GM19455 (cell line): ENCODE measurements at regions not wholly inside any gene's neighbourhood (a gene's known extent, or its start where the extent isn't known, plus 50 kb on each side); places are given as distances from the start of the nearest gene placed in this dataset.
A peak's percentile ranks its signal among the peaks of the same experiment; 100 is the strongest.
"Not testable (repeated sequence)": the region's sequence is repeated elsewhere in the genome, so short reads cannot be mapped to it uniquely, and the experiment has no call there.

Experiments
- ATAC-seq: cut with Tn5 transposase; IDR thresholded peaks from one replicate; pipeline ENCODE4 v1.9.1; 2021; ENCODE audit not compliant: unreplicated experiment

DNA sequence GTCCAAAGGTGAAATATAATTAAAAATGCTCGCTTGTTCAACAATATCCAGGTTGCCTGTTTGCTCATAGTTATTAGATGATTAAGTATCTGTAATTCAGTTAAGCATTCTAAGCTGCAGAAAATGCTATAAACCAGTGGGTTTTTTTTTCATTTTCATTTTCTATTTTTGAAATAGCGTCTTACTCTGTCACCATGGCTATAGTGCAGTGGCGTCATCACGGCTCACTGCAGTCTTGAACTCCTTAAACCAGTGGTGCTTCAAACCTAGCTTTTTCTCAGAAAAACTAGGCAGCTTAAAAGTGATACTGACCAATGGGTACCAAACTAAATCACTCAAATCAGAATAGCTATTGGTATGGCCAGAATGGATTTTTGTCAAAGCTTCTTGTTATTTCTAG lies 925.2 kb downstream of the TSN start:
- ATAC-seq, result no peak

DNA sequence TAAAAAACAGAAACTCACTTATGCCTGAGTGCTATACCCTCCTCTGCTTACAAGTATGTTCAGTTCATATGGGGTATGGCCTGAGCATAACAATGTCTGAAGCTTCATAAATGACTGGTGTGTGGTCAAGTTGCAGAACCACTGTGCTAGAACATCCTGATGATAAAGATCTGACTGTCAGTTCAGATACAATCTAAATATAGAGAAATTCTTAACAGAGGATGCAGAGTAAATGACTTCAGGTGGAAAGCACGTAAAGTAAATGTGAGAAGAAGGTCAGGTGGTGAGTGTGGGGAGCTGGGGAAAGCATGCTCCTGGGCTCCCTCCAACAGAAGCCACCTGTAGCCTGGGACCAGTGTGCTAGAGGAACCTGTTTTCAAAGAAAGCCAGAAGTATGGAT lies 926.2 kb downstream of the TSN start:
- no peak for ATAC-seq

DNA sequence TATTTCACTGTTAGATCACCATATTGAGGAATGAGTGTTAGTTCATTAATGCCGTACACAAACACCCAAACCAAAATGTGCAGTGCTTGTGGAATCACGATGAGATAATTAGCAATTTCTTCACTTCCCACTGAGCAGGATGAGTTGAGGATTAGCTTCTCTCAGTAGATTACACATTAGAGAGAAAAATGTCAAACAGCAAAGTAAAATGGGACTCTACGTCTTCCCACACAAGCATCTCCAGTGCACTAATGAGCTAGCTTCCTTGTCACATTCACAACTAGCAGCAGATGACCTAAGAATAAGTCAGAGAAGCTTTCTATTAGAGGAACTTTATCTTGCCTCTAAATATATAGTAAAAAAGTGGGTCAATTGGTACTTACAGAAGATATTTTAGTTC lies 926.9 kb downstream of the TSN start:
- ATAC-seq, result no peak

DNA sequence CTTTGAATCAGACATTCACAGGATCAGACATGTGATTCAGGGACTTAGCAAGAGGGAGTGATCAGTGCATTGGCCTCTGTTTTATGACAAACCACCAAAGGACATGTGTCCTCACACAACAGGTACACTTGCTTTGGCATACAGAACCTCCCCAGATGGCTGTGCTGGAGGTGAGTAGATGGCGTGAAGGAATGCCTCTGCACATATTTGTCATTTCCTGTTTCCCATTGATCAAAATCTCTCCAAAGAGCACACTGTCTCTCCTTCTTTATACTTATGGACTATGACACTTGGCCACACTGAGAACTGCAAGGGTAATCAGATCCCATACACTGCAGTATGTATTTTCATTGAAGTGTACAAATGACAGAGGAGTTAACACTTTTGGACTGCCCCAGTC lies 927.6 kb downstream of the TSN start:
- ATAC-seq, result no peak

DNA sequence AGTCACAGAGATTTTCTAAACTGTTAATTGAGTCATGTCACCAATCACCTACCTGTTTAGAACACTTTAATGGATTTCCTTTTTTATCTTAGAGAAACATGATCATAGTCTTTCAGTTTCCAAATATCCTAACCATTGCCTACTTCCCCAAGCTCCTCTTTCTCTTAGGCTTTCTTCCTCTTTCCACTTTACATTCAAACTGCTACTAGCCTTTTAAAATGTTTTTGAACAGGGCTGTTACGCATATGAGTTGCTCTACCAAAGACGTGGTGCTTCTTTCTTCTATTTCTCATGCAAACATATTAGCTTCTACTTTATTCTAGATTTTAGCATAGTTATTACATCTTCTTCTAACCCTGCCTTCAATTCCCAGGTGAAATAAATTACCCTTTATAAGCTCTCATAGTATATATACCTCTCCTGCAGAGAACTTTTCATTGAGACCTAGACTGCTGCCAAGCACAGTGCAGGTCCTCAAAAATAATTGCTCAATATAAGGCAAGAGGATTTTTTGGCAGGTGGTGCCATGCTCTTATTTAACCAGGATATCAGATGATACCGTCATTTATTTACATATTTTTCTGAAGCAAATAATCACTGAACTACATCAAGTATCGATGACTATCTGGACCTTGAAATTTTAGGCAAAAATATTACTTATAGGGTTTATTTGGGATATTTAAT lies 937.1 kb downstream of the TSN start:
- no peak for ATAC-seq

DNA sequence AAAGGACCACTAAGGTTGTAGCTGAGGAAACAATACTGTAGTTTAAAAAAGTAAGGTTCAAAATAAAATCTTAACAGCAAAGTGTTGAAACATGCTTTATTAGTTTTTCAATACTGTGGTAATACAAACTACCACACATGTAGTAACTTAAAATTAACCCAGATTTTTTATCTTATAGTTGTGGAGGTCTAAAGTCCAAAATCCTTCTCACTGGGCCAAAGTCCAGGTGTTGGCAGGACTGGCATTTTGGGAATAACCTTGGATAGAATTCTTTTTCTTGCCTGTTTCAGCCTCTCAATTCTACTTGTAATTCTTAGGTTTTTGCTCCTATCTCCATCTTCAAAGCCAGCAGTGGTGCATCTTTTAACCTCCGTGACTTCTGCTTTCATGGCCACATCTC lies 942.0 kb downstream of the TSN start:
- no peak for ATAC-seq

DNA sequence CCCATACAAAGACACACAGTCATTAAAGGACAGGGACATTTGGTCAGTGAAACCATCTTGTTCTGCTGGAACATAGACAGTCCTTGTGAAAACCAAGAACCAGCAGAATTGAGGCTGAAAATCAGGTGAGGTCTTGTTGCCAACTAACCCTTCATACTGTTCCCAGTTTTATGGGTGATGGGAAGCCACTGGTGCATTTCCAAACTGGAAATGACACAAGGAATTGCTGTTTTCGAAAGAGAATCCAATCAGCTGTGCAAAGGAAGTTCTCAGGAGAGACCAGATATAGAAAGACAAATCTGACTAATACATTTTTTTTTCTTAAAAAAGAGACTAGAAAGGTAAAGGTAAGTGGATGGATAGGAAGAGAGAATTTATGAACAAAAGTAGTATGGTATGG lies 948.2 kb downstream of the TSN start:
- no peak for ATAC-seq

DNA sequence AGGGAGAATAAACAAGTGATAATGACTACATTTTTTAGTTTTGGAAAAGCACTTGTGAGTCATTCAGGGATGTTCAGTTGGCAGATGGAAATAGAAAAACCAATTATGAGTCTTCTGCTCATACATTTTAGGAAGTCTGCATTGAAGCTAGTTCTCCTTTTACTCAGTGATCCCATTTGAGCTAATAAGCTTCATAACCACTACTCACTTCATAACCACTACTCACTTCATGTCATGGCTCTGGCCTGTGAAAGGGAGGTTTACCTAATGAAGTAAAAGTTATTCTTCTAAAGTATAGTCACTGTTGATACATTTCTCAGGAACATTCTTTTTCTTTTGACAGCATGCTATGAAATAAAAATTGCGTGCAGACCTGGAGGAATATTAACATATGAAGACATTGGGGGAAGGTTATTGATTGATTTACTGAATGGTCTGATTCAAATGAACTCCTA lies 948.7 kb downstream of the TSN start:
- ATAC-seq, result peak; percentile 64

DNA sequence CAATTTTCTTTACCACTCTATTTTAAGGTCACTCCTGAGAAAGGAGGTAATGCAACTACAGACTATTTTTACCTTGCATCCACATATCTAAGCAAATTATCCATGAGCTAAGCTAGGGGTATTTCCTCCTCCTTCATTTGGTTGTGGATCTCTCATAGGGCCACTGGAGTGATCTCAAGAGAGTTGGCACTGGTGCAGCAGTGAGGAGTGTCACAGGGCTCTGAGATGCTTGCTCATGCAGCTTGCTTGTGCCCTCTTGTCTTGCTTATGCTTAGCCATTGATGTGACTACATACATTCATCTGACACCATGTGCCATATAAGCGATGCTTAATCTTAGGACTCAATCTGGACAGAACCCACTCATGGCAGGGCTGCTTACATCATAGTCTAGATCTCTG lies 950.3 kb downstream of the TSN start:
- ATAC-seq, result no peak

DNA sequence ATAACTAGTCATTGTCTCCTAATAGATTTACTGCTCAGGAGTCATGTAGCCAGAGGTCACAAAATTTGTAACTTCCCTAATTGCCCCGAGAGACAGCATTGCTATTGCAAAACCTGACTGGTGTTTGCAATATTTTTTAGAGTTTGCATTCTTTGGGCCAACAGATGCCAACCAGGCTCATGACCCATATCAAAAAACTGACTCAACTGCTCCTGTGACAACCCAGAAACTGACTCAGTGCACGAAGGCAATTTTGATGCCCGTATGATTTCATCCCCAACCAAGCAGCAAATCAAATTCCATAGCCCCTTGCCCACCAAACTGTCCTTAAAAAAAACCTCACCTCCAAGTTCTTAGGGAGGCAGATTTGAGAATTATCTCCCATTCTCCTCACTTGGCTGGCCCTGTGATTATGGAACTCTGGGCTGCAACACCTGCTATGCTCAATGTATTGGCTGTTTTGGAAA lies 951.3 kb downstream of the TSN start:
- no peak for ATAC-seq

DNA sequence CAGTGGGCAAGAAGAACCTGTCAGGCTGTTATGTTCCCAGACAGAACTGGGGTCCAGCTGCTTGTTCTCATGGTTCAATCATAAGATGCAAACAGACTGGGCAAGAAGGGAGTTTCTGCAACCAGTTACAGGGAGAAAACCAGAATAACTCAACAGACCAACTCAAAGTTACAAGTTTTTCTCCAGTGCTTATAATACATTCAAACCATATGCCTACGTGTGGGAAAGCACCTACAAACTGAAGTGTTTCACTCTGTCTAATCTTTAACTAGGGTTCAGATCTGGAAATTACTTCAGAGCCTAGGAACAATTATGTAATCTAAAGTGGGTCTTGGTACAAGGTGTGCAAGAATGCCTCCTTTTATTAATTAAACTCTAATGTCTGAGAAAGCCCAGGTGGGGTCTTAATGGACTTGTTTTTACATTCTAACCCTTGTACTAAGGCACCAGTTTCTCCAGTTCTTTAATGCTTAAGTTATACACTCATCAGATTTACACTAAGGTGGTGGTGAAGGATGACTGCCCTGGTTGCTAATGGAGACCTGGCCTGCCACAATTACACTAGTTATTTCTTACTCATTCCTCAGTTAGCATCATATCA lies 951.9 kb downstream of the TSN start:
- ATAC-seq, result no peak

DNA sequence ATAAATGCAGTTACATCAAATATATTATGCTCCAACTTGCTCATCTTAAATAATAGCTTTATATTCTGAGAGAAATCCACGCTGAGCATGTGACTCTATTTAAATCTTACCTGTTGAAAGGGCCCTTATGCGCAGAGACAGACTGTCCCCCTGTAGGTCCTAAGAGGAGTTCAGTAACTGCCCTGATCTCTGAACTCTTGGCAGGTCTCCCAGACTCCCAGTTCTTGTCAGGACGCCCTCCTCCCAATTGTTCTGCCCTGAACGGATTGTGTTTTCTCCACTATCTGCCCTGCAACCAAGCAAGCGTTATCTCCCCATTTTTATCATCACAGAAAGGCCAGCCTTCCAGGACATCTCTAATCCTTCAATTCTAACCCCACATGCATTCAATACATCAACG lies 954.6 kb downstream of the TSN start:
- ATAC-seq, result no peak

DNA sequence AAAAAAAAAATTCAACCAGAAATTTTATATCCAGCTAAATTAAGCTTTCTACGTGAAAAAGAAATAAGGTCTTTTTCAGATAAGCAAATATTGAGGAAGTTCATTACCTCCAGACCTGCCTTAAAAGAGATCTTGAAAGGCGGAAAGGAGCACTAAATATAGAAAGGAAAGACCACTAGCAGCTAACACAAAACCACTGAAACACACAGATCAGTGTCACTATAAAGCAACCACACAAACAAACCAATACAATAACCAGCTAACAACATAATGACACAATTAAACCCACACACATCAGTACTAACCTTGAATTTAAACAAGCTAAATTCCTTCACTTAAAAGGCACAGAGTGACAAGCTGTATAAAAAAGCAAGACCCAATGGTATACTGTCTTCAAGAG lies 958.3 kb downstream of the TSN start:
- no peak for ATAC-seq

DNA sequence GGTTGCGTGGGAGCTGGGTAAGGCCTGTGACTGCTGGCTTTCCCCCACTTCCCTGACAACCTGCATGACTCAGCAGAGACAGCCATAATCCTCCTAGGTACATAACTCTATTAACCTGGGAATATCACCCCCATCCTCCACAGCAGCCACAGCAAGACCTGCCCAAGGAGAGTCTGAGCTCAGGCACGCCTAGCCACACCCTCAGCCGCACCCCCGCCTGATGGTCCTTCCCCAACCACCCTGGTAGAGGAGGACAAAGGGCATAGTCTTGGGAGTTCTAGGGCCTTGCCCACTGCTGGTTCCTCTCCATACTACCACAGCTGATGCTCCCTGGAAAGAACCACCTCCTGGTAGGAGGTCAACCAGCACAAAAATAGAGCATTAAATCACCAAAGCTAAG lies 965.4 kb downstream of the TSN start:
- not testable (repeated sequence) for ATAC-seq

DNA sequence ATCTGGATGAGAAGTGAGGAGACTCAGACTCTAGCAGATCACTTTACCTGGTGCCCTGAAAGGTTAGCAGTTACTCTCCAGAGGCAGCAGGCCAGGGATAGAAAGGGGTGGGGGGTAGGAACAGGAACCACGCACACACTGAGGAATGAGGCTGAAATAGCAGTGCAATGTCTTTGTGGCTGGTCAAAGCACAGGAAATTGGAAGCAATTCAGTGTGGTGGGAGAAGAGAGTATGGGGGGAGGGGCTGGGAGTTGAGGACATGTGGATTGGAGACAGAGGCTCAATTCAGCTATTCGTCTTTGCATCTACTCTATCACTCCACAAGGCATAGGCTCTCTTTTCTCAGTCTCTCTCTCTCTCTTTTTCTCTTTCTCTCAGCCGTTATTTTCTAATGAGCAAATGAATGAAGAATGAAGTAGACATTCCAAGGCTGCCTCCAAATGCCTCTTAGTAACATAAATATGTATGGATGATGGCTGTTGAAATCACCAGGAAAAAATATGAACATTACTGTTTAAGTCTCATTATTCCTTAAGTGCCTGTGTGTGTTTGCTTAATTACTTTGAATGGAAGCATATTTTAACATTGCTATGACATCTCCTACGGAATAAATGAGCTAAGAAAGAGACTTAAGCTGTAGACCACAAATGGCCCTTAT lies 979.4 kb downstream of the TSN start:
- no peak for ATAC-seq

DNA sequence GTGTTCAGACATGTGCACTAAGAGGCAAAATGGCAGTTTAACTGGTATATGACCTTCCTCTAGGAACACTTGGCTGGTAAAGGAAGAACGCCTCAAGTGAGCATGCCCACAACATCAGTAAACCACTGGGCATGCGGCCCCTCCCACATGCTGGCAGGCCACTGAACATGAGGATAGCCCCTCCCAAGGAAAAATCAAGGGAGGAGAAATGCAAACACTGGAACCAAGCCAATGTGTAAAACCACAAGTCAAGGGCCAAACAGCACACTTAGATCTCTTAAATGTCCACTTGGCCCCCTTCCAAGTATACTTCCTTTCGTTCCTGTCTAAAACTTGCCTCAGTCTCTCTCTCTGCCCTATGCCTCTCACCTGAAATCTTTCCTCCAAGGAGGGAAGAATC lies 980.8 kb downstream of the TSN start:
- no peak for ATAC-seq

DNA sequence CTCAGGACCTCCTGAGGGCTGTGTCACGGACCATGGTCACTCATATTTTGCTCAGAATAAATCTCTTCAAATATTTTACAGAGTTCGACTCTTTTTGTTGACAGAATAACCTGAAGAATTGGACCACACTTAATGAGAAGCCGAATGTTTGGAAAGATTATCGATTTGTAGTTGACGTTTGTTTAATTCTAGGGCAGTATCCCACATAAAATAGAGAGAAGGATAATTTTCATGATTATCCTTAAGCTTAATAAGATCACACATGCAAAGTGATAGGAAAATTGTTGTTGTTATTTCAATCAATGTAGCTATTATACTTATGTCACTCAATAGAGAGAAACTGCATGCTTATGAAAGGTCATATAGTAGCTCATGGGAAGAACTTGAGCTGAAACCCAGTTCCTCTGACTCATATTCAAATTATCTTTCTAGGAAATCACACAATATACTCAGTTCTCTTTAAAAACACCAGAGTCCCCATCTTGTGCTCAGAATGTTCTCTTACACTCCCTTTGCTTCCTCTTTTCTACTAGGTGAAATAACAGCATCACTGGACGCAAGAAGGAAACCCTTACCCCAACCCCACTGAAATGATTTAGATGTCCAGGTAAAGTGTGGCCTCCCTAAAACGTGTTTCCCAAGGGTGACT lies 982.1 kb downstream of the TSN start:
- ATAC-seq, result no peak

DNA sequence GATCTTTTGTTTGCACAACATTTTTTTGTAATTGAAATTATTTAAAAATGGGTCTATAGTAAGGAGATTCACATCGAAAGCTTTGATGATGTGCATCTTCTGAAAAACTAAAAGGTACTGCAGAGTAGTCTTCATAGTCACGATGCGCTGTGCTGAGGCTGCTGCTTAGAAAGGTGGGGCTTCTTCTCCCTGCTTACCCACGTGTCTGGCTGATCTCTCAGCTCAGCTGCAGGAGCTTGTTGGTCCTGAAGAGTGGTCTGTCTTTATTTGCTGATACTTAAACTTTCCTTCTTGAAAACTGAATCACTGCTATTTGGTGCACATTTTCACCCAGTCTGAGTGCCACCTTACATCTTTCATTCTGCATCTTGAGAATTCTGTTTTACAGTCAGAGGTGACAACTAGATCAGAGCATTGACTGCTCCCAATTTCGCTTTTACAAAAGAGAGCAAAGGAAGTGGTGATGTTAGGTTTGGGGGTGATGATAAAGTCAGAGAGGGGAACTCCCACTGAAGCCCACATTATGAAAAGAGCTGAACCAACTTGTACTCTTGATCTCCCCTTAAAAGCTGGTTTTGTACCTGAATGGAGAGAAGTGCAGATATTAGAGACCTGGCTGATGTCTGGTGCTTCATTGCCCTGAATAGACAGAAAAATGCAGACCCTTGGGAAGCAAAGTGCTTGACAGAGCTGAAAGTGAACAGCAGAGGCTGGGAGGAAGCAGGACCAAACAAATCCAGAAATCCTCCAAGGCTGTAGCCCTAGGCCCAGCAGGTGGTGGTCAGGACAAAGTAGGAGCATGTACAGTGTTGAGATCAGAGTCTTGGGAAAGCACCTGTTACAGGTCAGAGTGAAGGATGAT lies 984.5 kb downstream of the TSN start:
- ATAC-seq, result no peak

DNA sequence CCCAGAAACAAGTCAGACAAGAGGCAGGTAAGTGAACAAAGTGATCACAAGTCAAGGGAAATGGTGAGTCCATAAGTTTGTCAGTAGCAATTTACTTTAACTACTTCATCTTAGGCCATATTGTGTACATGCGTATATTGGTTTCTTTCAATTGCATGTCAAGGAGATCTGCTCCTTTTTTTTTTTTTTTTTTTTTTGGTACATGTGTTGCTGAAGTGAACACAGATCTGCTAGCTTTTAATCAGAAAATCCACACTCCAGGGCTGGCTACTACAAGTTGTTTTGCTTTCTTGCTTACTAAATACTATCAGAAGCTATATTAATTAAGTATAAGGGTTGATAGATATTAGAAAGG lies 985.1 kb downstream of the TSN start:
- ATAC-seq, result no peak

DNA sequence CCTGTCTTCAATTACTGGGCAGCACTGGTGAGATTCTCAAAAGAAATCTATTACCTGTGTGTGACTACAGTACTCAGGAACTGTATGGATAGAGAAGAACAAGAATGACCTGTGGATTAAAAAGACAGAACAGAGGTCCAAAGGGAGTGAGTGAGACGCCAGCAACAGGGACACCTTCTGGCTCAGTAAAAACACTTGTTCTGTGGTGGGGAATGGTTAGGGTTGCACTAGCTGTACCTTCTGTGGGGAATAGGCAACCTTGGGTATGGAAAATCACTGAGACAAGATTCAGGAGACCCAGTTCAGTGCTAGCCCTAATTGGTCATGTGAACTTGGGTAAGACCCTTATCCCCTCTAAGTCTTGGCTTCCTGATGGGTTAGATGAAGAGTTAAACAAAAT lies 986.0 kb downstream of the TSN start:
- no peak for ATAC-seq

DNA sequence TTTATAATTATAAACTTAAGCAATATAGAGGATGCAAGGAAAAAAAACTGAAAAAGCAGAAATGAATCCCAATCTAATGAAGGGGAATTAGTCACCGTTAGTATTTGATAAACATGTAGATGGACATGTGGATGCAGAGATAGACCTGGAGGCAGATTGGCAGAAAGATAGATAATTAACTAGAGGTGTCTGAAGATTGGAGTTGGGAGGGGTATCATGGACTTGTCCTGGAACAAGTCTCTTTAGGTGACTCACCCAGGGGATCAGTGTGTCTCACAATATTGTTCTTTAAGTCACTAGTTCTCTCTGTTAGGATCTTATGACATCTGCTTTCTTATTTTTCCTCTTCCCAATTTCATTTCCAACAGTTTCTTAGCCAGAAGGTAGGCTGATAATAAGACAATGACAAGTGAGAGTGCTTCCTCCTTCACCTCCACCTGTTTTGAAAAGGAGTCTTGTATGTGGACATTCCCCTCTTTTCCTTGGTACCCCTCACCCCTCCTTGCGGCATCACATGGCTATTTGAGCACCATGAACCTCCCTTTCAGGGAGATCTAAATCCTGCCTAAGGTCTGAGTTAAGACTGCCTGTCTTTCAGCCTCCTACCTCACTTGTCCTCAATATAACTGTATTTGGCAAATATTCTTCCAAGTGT lies 987.7 kb downstream of the TSN start:
- ATAC-seq, result no peak
